MCF 10A (cell line): ENCODE measurements at regions not wholly inside any gene's neighbourhood (a gene's known extent, or its start where the extent isn't known, plus 50 kb on each side); places are given as distances from the start of the nearest gene placed in this dataset.

Experiments used
- BruUV-seq: library from RNA; stranded (reverse); fragments of 400-500 nt; replicated peaks from 2 replicates; lab custom pipeline; 2021; lab: Mats Ljungman, UMichigan
- CTCF ChIA-PET: fragments of 300-600 bp; sonication (Branson Sonifier 250); formaldehyde crosslinking; extraction: SDS; loops from one replicate; lab custom pipeline; 2021; ENCODE audit warnings: antibody characterized with exemption, inconsistent platforms; lab: Yijun Ruan, JAX
- POLR2A ChIA-PET: fragments of 300-600, 350-650 bp; sonication (Branson Sonifier 250); formaldehyde crosslinking; extraction: SDS; loops from one replicate; lab custom pipeline; 2020; ENCODE audit warnings: antibody characterized with exemption, inconsistent platforms; lab: Yijun Ruan, JAX
- DNase-seq: peaks from one replicate; pipeline ENCODE4 v3.0.0-alpha.2; 2018; ENCODE audit not compliant: unreplicated experiment
- H3K27ac Mint-ChIP-seq: one replicate; pipeline ENCODE4 v1.8.0; 2022; ENCODE audit warnings: mild to moderate bottlenecking, low read depth, mixed read lengths; ENCODE audit not compliant: unreplicated experiment
- H3K27me3 Mint-ChIP-seq: one replicate; pipeline ENCODE4 v1.8.0; 2022; ENCODE audit warnings: mixed read lengths; ENCODE audit not compliant: insufficient read depth, unreplicated experiment
- H3K36me3 Mint-ChIP-seq: one replicate; pipeline ENCODE4 v1.8.0; 2022; ENCODE audit warnings: mild to moderate bottlenecking, moderate library complexity, mixed read lengths; ENCODE audit not compliant: insufficient read depth, unreplicated experiment
- H3K4me1 Mint-ChIP-seq: one replicate; pipeline ENCODE4 v1.8.0; 2022; ENCODE audit warnings: mixed read lengths; ENCODE audit not compliant: insufficient read depth, unreplicated experiment
- H3K4me3 Mint-ChIP-seq: one replicate; pipeline ENCODE4 v1.8.0; 2022; ENCODE audit warnings: mild to moderate bottlenecking, moderate library complexity, mixed read lengths; ENCODE audit not compliant: unreplicated experiment
- H3K9me3 Mint-ChIP-seq: one replicate; pipeline ENCODE4 v1.8.0; 2022; ENCODE audit warnings: mixed read lengths; ENCODE audit not compliant: unreplicated experiment
- intact Hi-C: fragments of 100-400 bp; cut with micrococcal nuclease; formaldehyde crosslinking; loops from 2 replicates; pipeline ENCODE4 v1.14.1; 2022
- TF ChIP-seq, protein P1 (sequence below): fragments of 200-600 bp; IDR thresholded peaks from one replicate; pipeline ENCODE4 v1.8.0; 2022; ENCODE audit warnings: antibody characterized with exemption, mild to moderate bottlenecking; ENCODE audit not compliant: unreplicated experiment

DNA sequence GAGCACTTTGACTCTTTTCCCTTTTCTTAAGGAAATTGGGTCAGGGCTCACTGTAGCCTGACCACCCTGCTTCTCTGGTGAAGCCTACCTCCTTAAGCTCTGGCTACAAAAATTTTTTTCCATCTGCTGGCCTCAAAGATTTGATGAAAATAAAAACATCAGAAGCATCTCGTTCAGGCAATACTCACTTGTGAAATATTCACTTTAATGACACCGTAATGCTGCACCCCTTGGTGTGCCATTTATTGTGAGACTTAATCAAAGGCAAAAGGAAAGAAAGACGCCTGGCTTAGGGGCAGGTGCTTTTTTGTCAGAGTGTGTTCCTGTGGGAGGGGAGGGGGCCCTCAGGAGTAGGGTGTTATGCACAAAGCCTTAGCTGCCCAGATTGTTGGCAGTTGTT lies 155.0 kb upstream of the TMPO start:
- no peak for DNase-seq
- no peaks in the 10 kb centered on the region for H3K9me3 Mint-ChIP-seq
- no peaks in the 10 kb centered on the region for H3K36me3 Mint-ChIP-seq
- no peak overlapping the region for H3K27ac Mint-ChIP-seq
- intact Hi-C loops: no loop called here
- TF ChIP-seq, protein P1, sequence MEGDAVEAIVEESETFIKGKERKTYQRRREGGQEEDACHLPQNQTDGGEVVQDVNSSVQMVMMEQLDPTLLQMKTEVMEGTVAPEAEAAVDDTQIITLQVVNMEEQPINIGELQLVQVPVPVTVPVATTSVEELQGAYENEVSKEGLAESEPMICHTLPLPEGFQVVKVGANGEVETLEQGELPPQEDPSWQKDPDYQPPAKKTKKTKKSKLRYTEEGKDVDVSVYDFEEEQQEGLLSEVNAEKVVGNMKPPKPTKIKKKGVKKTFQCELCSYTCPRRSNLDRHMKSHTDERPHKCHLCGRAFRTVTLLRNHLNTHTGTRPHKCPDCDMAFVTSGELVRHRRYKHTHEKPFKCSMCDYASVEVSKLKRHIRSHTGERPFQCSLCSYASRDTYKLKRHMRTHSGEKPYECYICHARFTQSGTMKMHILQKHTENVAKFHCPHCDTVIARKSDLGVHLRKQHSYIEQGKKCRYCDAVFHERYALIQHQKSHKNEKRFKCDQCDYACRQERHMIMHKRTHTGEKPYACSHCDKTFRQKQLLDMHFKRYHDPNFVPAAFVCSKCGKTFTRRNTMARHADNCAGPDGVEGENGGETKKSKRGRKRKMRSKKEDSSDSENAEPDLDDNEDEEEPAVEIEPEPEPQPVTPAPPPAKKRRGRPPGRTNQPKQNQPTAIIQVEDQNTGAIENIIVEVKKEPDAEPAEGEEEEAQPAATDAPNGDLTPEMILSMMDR: no peak
- H3K27me3 Mint-ChIP-seq: no peaks in the 10 kb centered on the region
- H3K4me1 Mint-ChIP-seq: no peaks in the 10 kb centered on the region
- no TSS peak for BruUV-seq
- H3K4me3 Mint-ChIP-seq: no peak overlapping the region
- ChIA-PET CTCF (no interaction called here), POLR2A (interaction anchor here (0.6 kb wide), 1 partner anchor 318 kb away, joined by 4 read pairs; no protein-coding TSS in a partner anchor)

DNA sequence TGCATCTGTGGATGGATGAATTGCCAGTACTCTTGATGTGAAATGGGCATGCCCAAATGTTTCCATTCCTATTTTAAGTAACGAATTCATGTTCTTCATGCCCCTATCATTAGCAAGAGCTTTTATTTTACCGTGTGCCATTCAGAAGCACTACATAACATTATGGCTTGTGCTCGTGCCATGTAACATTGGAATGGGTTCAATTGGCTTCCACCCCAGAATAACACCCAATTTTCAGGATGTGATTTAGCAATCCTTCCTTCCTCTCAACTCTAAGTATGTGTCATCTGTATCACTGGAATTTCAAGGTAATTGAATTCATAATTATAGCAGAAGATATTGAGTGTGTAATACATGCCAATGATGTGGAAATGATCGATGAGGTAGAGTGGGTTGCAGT lies 145.8 kb upstream of the TMPO start:
- intact Hi-C loops: no loop called here
- Mint-ChIP-seq H3K27me3 (peaks cover 4% of the 10 kb centered on the region), H3K9me3 (no peaks in the 10 kb centered on the region), H3K36me3 (no peaks in the 10 kb centered on the region), H3K4me1 (peaks cover 10% of the 10 kb centered on the region), H3K4me3 (no peak overlapping the region), H3K27ac (no peak overlapping the region)
- ChIA-PET CTCF (interaction anchor here (0.5 to 3.7 kb wide), 5 partner anchors 14 to 755 kb away, joined by 3 to 21 read pairs (median 3); no protein-coding TSS in a partner anchor), POLR2A (interaction anchor here (1.2 kb wide), 1 partner anchor 136 kb away, joined by 3 read pairs; no protein-coding TSS in a partner anchor)
- DNase-seq: peak; percentile 82
- TF ChIP-seq, protein P1: no peak
- no TSS peak for BruUV-seq

DNA sequence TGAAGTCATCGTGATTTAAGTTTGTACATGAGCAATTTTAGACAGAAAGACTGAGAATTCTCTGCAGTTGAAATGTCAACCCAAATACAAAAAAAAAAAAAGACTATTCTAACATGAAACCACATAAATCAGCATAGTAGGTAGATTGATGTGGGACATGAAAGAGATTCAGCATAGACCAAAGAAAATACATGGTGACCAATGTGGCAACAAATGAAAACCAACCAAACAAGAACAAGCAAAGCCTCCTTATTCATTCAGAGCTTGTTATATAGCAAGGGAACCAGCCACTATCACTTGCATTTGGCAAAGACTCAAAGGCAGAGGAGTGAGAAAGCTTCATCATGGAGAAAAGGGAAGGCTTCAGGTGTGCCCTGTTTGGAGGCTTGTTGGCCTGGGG lies 144.4 kb upstream of the TMPO start:
- ChIA-PET CTCF (interaction anchor here (0.6 to 3.7 kb wide), 12 partner anchors 14 to 1384 kb away, joined by 3 to 21 read pairs (median 3); no protein-coding TSS in a partner anchor), POLR2A (interaction anchor here (0.7 kb wide), 1 partner anchor 264 kb away, joined by 3 read pairs; no protein-coding TSS in a partner anchor)
- peaks cover 17% of the 10 kb centered on the region for H3K27me3 Mint-ChIP-seq
- intact Hi-C loops: loop anchor here (5.0 kb wide), 3 partner anchors 654 to 1384 kb away; no protein-coding TSS in a partner anchor
- H3K27ac Mint-ChIP-seq: no peak overlapping the region
- DNase-seq: no peak
- H3K9me3 Mint-ChIP-seq: no peaks in the 10 kb centered on the region
- H3K4me1 Mint-ChIP-seq: peaks cover 10% of the 10 kb centered on the region
- H3K4me3 Mint-ChIP-seq: no peak overlapping the region
- TF ChIP-seq, protein P1: no peak
- BruUV-seq: no TSS peak
- H3K36me3 Mint-ChIP-seq: no peaks in the 10 kb centered on the region

DNA sequence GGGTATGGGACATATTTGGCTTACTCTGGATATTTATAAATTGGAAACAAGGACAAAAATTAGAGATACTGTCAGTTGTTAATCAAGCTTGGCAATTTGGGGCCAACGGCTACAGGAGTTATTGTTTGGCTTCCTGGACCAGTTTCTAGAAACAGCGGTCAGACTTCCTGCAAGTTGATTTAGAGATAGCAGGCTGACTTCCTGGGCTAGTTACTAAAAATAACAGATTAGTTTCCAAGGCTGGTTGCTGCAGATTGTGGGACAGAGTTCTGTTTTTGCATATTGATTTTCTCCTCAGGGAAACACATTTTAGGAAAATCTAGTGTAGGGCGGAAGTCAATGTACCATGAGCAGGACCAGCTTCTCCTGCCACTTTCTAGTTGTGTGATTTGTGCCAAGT lies 144.0 kb upstream of the TMPO start:
- H3K27me3 Mint-ChIP-seq: peaks cover 21% of the 10 kb centered on the region
- no peaks in the 10 kb centered on the region for H3K9me3 Mint-ChIP-seq
- no peaks in the 10 kb centered on the region for H3K36me3 Mint-ChIP-seq
- no peak for DNase-seq
- intact Hi-C loops: loop anchor here (5.0 kb wide), 3 partner anchors 654 to 1384 kb away; no protein-coding TSS in a partner anchor
- no peak overlapping the region for H3K27ac Mint-ChIP-seq
- BruUV-seq: no TSS peak
- POLR2A ChIA-PET: no interaction called here
- no peak overlapping the region for H3K4me3 Mint-ChIP-seq
- CTCF ChIA-PET: interaction anchor here (0.6 to 3.7 kb wide), 9 partner anchors 14 to 1385 kb away, joined by 3 to 21 read pairs (median 4); no protein-coding TSS in a partner anchor
- TF ChIP-seq, protein P1: no peak
- H3K4me1 Mint-ChIP-seq: peaks cover 10% of the 10 kb centered on the region
